ENCODE measurements at regions not wholly inside any gene's neighbourhood (a gene's known extent, or its start where the extent isn't known, plus 50 kb on each side); places are given as distances from the start of the nearest gene placed in this dataset.

GRCh38 chr3:190728574-190729246 is 133.8 kb downstream of the GMNC start:
- TF ChIP-seq CTCF (IDR thresholded peaks at IDR 0.05; ENCODE audit: low read depth, low read length) (no peak), POLR2A (IDR thresholded peaks at IDR 0.05; ENCODE audit: extremely low read depth, insufficient read length) (no peak)

All from NB4 (cell line).